ENCODE measurements at regions not wholly inside any gene's neighbourhood (a gene's known extent, or its start where the extent isn't known, plus 50 kb on each side); places are given as distances from the start of the nearest gene placed in this dataset.

DNA sequence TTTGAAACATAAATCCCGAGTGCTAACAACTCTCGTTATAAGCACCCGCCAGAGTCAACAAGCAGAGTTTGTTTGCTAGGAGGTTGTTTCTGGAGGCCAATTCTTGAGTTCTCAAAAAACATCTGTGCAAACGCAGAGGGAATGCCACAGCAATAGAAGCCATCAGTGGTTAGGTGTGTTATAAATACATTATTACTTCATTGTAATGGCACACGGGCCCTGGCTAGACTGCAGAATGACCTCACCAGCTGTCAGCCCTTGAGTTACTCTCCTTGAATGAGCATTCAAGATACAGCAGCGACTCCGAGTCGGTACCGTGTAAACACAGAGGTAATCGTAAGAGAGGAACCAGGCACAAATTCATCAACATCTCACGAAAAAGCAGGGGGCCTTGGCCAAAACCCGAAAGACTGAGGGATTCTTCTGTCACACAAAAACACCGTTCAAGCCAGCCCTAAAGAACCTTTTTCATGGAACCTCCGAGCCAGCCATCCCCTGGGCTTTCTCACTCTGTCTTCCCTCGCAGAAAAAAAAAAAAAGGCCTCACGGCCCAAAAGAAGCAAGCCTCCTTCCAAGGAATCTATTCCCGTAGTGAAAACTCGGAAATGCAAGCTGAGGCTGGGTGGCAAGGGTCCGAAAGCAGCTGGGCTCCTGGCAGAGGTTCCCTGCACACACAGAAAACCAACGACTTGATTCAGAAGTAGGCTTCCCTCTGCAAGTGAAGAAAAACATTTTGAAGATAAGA is 133.7 kb upstream of the MEIS1 start:
- Histone ChIP-seq H3K27me3 (no peaks in the 10 kb centered on the region), H3K36me3 (no peaks in the 10 kb centered on the region), H3K4me1 (ENCODE audit: control insufficient read depth in 1 of 2, insufficient read depth in 1 of 2, low read depth in 1 of 2, low read length in 1 of 2) (no peaks in the 10 kb centered on the region), H3K4me3 (ENCODE audit: low read depth in 1 of 2, low read length in 1 of 2) (no peak overlapping the region), H3K27ac (no peak overlapping the region), H3K9me3 (no peaks in the 10 kb centered on the region)
- TF ChIP-seq, protein P1, sequence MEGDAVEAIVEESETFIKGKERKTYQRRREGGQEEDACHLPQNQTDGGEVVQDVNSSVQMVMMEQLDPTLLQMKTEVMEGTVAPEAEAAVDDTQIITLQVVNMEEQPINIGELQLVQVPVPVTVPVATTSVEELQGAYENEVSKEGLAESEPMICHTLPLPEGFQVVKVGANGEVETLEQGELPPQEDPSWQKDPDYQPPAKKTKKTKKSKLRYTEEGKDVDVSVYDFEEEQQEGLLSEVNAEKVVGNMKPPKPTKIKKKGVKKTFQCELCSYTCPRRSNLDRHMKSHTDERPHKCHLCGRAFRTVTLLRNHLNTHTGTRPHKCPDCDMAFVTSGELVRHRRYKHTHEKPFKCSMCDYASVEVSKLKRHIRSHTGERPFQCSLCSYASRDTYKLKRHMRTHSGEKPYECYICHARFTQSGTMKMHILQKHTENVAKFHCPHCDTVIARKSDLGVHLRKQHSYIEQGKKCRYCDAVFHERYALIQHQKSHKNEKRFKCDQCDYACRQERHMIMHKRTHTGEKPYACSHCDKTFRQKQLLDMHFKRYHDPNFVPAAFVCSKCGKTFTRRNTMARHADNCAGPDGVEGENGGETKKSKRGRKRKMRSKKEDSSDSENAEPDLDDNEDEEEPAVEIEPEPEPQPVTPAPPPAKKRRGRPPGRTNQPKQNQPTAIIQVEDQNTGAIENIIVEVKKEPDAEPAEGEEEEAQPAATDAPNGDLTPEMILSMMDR (IDR thresholded peaks at IDR 0.05), result no peak

DNA sequence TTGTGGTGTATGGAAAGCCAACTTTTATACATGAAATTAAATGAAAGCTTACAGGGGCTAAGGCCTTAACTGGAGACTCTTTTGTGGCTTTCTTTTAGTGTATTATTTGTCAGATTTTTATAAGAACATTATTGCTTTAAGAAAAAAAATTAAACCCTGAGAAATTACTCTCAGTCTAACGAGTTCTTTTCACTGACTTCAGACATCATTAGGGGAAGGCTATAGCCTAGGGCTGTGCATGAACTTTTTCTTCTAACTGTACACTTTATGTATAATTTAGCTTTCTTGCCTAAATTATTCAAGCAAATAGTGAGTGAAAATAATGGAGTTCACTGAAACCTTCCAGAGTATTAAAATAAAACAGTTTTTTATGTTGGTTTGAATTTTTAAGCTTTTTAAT is 151.1 kb upstream of the MEIS1 start:
- no peaks in the 10 kb centered on the region for H3K36me3 ChIP-seq
- no peaks in the 10 kb centered on the region for H3K27me3 ChIP-seq
- no peak overlapping the region for H3K27ac ChIP-seq
- H3K9me3 ChIP-seq, result no peaks in the 10 kb centered on the region
- H3K4me1 ChIP-seq (ENCODE audit: control insufficient read depth in 1 of 2, insufficient read depth in 1 of 2, low read depth in 1 of 2, low read length in 1 of 2), result no peaks in the 10 kb centered on the region
- H3K4me3 ChIP-seq (ENCODE audit: low read depth in 1 of 2, low read length in 1 of 2), result no peak overlapping the region
- TF ChIP-seq, protein P1 (IDR thresholded peaks at IDR 0.05), result no peak

DNA sequence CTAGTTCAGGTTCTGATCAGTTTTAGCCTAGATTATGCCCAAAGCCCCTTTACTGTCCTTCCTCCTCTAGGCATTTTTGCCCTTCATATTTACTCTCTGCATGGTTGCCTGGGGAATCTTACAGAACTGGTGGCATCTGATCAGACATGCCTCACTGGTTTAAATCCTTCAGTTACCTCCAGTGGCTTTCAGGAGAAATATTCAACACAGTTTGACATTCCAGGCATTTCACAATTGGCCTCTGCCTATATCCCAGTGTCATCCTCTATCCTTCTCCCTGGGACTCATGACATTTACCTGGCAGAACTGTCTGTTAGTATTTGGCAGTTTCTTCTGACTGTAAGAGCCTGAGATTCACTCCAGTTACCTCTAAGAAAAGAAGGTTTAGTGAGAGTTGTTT is 152.9 kb upstream of the MEIS1 start:
- Histone ChIP-seq H3K4me1 (ENCODE audit: control insufficient read depth in 1 of 2, insufficient read depth in 1 of 2, low read depth in 1 of 2, low read length in 1 of 2) (no peaks in the 10 kb centered on the region), H3K27me3 (no peaks in the 10 kb centered on the region), H3K27ac (no peak overlapping the region), H3K9me3 (no peaks in the 10 kb centered on the region), H3K4me3 (ENCODE audit: low read depth in 1 of 2, low read length in 1 of 2) (no peak overlapping the region), H3K36me3 (no peaks in the 10 kb centered on the region)
- TF ChIP-seq, protein P1 (IDR thresholded peaks at IDR 0.05), result no peak

DNA sequence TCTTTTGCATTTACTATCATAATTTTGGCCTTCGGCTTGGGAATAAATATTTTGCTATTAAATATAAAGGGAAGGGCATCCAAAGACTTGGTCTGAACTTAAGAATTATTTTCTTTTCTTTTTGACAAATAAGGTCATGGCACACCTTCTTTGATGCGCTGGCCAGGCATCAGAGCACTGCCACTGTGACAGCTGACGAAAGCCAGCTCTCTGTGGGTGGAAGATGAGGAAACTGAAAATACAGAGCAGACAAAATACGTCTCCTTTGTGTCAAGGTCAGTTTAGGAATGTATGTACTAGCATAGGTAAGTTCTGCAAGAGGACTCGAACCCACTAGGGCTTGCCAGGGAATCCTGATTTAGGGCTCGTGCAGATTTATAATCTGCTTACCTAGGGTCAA is 155.9 kb upstream of the MEIS1 start:
- Histone ChIP-seq H3K9me3 (no peaks in the 10 kb centered on the region), H3K4me1 (ENCODE audit: control insufficient read depth in 1 of 2, insufficient read depth in 1 of 2, low read depth in 1 of 2, low read length in 1 of 2) (no peaks in the 10 kb centered on the region), H3K27me3 (no peaks in the 10 kb centered on the region), H3K4me3 (ENCODE audit: low read depth in 1 of 2, low read length in 1 of 2) (no peak overlapping the region), H3K36me3 (no peaks in the 10 kb centered on the region), H3K27ac (no peak overlapping the region)
- TF ChIP-seq, protein P1 (IDR thresholded peaks at IDR 0.05), result no peak

DNA sequence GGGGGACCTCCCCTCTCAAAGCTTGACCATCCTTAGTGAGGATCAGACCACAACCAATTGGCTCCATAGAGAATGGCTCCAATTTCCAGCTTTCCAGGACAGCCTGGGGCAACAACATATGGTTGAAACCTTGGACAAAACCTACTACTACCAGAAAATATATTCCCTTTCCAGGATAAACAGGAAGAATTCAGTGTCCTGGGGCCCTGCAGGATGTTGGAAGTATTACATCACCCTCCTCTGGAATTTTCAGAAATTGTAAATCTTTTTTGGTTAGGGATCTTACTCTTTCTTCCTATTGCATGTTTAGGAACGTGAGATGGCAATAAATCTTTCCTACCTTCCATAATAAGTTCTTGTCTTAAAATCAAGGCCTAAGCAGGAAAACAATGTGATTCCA is 158.9 kb upstream of the MEIS1 start:
- TF ChIP-seq, protein P1 (IDR thresholded peaks at IDR 0.05), result no peak
- no peaks in the 10 kb centered on the region for H3K36me3 ChIP-seq
- H3K27me3 ChIP-seq, result no peaks in the 10 kb centered on the region
- no peaks in the 10 kb centered on the region for H3K4me1 ChIP-seq (ENCODE audit: control insufficient read depth in 1 of 2, insufficient read depth in 1 of 2, low read depth in 1 of 2, low read length in 1 of 2)
- no peaks in the 10 kb centered on the region for H3K9me3 ChIP-seq
- H3K4me3 ChIP-seq (ENCODE audit: low read depth in 1 of 2, low read length in 1 of 2), result no peak overlapping the region
- H3K27ac ChIP-seq, result no peak overlapping the region
